MCF 10A (cell line): ENCODE measurements at regions not wholly inside any gene's neighbourhood (a gene's known extent, or its start where the extent isn't known, plus 50 kb on each side); places are given as distances from the start of the nearest gene placed in this dataset.

ENCODE experiments used
- BruUV-seq: library from RNA; stranded (reverse); fragments of 400-500 nt; replicated peaks from 2 replicates; lab custom pipeline; 2021; lab: Mats Ljungman, UMichigan
- CTCF ChIA-PET: fragments of 300-600 bp; sonication (Branson Sonifier 250); formaldehyde crosslinking; extraction: SDS; loops from one replicate; lab custom pipeline; 2021; ENCODE audit warnings: antibody characterized with exemption, inconsistent platforms; lab: Yijun Ruan, JAX
- POLR2A ChIA-PET: fragments of 300-600, 350-650 bp; sonication (Branson Sonifier 250); formaldehyde crosslinking; extraction: SDS; loops from one replicate; lab custom pipeline; 2020; ENCODE audit warnings: antibody characterized with exemption, inconsistent platforms; lab: Yijun Ruan, JAX
- DNase-seq: peaks from one replicate; pipeline ENCODE4 v3.0.0-alpha.2; 2018; ENCODE audit not compliant: unreplicated experiment
- H3K27ac Mint-ChIP-seq: one replicate; pipeline ENCODE4 v1.8.0; 2022; ENCODE audit warnings: mild to moderate bottlenecking, low read depth, mixed read lengths; ENCODE audit not compliant: unreplicated experiment
- H3K27me3 Mint-ChIP-seq: one replicate; pipeline ENCODE4 v1.8.0; 2022; ENCODE audit warnings: mixed read lengths; ENCODE audit not compliant: insufficient read depth, unreplicated experiment
- H3K36me3 Mint-ChIP-seq: one replicate; pipeline ENCODE4 v1.8.0; 2022; ENCODE audit warnings: mild to moderate bottlenecking, moderate library complexity, mixed read lengths; ENCODE audit not compliant: insufficient read depth, unreplicated experiment
- H3K4me1 Mint-ChIP-seq: one replicate; pipeline ENCODE4 v1.8.0; 2022; ENCODE audit warnings: mixed read lengths; ENCODE audit not compliant: insufficient read depth, unreplicated experiment
- H3K4me3 Mint-ChIP-seq: one replicate; pipeline ENCODE4 v1.8.0; 2022; ENCODE audit warnings: mild to moderate bottlenecking, moderate library complexity, mixed read lengths; ENCODE audit not compliant: unreplicated experiment
- H3K9me3 Mint-ChIP-seq: one replicate; pipeline ENCODE4 v1.8.0; 2022; ENCODE audit warnings: mixed read lengths; ENCODE audit not compliant: unreplicated experiment
- intact Hi-C: fragments of 100-400 bp; cut with micrococcal nuclease; formaldehyde crosslinking; loops from 2 replicates; pipeline ENCODE4 v1.14.1; 2022
- TF ChIP-seq, protein P1 (sequence below): fragments of 200-600 bp; IDR thresholded peaks from one replicate; pipeline ENCODE4 v1.8.0; 2022; ENCODE audit warnings: antibody characterized with exemption, mild to moderate bottlenecking; ENCODE audit not compliant: unreplicated experiment

DNA sequence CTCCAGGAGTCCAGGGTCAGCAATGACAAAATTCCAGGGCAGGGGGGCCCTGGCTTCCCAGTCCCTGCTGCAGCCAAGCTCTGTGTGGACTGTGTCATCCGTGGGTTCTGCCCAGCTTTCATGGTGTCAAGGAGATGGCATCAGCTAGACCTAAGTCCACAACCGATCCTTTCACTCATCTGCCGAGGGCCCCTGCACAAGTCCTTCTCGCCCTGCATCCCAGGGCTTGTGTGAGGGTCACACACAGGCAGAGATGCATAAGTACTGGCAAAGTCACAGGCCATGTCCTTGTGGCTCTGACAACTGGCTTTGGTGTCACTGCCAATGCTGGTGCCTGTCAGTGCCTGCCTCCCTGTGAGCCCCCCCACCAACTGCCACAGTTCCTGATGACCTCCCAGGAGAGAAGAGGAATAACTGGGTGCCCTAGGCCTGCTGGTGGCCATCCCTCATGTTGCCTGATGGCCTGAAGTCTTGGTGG lies 181.4 kb upstream of the CST7 start:
- TF ChIP-seq, protein P1, sequence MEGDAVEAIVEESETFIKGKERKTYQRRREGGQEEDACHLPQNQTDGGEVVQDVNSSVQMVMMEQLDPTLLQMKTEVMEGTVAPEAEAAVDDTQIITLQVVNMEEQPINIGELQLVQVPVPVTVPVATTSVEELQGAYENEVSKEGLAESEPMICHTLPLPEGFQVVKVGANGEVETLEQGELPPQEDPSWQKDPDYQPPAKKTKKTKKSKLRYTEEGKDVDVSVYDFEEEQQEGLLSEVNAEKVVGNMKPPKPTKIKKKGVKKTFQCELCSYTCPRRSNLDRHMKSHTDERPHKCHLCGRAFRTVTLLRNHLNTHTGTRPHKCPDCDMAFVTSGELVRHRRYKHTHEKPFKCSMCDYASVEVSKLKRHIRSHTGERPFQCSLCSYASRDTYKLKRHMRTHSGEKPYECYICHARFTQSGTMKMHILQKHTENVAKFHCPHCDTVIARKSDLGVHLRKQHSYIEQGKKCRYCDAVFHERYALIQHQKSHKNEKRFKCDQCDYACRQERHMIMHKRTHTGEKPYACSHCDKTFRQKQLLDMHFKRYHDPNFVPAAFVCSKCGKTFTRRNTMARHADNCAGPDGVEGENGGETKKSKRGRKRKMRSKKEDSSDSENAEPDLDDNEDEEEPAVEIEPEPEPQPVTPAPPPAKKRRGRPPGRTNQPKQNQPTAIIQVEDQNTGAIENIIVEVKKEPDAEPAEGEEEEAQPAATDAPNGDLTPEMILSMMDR: no peak
- intact Hi-C loops: no loop called here
- no peaks in the 10 kb centered on the region for H3K4me1 Mint-ChIP-seq
- ChIA-PET CTCF (no interaction called here), POLR2A (no interaction called here)
- BruUV-seq: no TSS peak
- H3K27ac Mint-ChIP-seq: no peak overlapping the region
- H3K4me3 Mint-ChIP-seq: no peak overlapping the region
- H3K27me3 Mint-ChIP-seq: no peaks in the 10 kb centered on the region
- H3K9me3 Mint-ChIP-seq: peaks cover 8% of the 10 kb centered on the region
- no peaks in the 10 kb centered on the region for H3K36me3 Mint-ChIP-seq
- DNase-seq: no peak

DNA sequence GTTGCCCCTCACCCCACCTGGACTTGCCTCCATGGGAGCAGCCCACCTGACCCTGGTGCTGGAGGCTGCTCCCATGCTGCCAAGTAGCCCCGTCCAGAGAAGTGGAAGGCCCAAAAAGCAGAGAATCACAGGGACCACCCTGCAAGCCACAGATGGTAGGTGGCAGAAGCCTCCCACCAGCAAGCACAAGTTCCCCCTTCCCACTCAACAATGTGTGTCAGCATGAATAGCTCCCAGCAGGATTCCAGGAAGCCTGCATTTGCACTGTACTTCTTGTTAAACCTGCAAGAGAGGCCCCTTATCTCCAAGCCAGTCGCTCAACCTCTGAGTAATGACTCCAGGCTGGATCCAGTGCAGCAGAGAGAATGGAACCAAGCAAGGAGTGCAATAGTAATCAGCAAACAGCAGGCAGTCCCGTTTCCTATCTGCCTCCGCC lies 180.8 kb upstream of the CST7 start:
- CTCF ChIA-PET: no interaction called here

DNA sequence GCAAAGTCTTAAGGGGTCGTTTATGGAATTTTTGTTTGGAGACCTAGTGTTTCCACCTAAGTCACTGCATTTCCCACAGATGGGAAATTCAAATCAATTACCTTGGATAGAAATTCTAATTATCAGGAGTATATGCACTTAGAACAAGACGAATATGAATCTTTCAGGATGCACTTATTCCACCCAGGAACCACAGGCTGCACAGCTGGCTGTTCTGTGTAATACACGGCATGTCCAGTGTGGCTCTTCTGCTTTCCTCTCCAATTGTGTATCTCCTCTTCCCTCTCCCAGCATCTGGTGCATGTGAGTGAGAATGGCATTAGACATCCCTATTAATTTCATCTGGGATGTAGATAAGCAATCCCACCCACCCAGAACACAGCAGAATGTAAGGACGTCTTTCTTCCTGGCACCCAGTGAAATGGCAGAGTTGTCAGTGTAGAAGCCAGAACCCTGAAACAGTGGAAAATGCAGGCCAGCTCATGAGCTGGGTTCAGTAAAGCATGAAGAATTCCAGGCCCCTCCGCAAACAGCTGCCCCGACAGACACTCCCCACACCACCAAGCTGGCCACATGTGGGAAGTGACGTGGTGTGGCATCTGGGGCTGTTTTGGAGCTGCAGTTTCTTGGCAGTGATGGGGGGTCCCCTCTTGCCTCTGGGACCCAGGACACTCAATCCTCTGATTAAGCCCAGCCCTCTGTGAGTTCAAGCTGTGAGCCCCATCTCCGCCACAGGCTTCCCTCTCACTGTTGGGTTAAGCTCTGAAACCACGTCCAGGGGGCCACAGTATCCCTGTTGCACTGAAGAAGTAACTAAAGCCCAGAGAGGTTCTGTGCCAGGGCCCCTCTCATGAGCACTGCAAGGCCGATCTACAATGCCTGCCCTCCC lies 180.1 kb upstream of the CST7 start:
- intact Hi-C loops: no loop called here
- Mint-ChIP-seq H3K9me3 (peaks cover 8% of the 10 kb centered on the region), H3K36me3 (no peaks in the 10 kb centered on the region), H3K27ac (no peak overlapping the region), H3K4me1 (no peaks in the 10 kb centered on the region), H3K4me3 (no peak overlapping the region), H3K27me3 (no peaks in the 10 kb centered on the region)
- ChIA-PET CTCF (interaction anchor here (1.0 kb wide), 1 partner anchor 12 kb away, joined by 4 read pairs; no protein-coding TSS in a partner anchor), POLR2A (no interaction called here)
- DNase-seq: no peak
- TF ChIP-seq, protein P1: no peak
- no TSS peak for BruUV-seq

More for the DNA sequence above, 180.8 kb upstream of the CST7 start:
- H3K27me3 Mint-ChIP-seq: no peaks in the 10 kb centered on the region
- BruUV-seq: no TSS peak
- H3K4me3 Mint-ChIP-seq: no peak overlapping the region
- no peak for DNase-seq
- intact Hi-C loops: no loop called here
- TF ChIP-seq, protein P1: no peak
- H3K27ac Mint-ChIP-seq: no peak overlapping the region
- peaks cover 8% of the 10 kb centered on the region for H3K9me3 Mint-ChIP-seq
- POLR2A ChIA-PET: no interaction called here
- H3K36me3 Mint-ChIP-seq: no peaks in the 10 kb centered on the region
- H3K4me1 Mint-ChIP-seq: no peaks in the 10 kb centered on the region

DNA sequence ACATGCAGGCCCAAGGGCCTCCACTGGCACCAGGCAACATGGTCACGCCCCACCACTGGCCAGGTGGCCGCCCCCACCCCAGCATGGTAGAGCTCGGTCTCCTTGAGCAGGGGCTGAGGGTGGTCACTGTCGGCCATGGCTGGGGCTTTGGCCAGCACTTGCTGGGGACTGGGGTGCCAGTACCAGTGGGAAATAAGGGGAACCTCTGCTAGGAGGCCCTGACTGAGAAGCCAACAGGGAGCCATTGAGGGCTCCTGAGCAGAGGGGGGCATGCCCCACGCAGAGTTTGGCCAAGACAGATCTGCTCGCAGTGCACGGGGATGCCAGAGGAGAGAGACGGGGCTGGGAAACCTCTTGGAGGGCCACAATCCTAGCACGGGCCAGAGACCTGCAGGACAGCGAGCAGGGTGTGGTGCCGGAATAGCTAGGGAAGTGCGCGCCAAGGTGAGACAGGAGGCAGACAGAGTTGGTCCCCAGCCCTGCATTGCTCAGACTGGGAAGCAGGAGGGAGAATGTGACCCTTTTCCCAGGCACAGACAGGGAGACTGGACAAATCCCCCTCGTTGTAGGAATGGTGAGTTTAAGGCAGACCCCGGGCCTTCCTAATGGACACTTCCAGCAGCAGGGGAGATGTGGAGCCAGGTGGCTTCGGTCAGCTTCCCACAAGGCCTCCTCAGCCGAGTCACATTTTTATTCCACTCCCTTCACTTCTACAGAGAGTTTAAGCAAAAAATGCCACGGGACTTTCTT lies 179.0 kb upstream of the CST7 start:
- BruUV-seq: no TSS peak
- H3K27ac Mint-ChIP-seq: no peak overlapping the region
- no peaks in the 10 kb centered on the region for H3K36me3 Mint-ChIP-seq
- DNase-seq: no peak
- TF ChIP-seq, protein P1: no peak
- H3K9me3 Mint-ChIP-seq: peaks cover 18% of the 10 kb centered on the region
- H3K4me1 Mint-ChIP-seq: no peaks in the 10 kb centered on the region
- ChIA-PET CTCF (interaction anchor here (0.7 kb wide), 1 partner anchor 161 kb away, joined by 3 read pairs; no protein-coding TSS in a partner anchor), POLR2A (no interaction called here)
- H3K4me3 Mint-ChIP-seq: no peak overlapping the region
- intact Hi-C loops: no loop called here
- no peaks in the 10 kb centered on the region for H3K27me3 Mint-ChIP-seq
